CD8-positive, alpha-beta memory T cell (primary cell): ENCODE measurements at regions not wholly inside any gene's neighbourhood (a gene's known extent, or its start where the extent isn't known, plus 50 kb on each side); places are given as distances from the start of the nearest gene placed in this dataset.

ENCODE experiments used
- CTCF ChIA-PET: fragments of 350-600 bp; sonication (Branson Sonifier 250); formaldehyde crosslinking; loops from one replicate; lab custom pipeline; 2021; ENCODE audit warnings: antibody characterized with exemption; lab: Charles Lee
- POLR2A ChIA-PET: fragments of 350-600 bp; sonication (Branson Sonifier 250); formaldehyde crosslinking; loops from one replicate; lab custom pipeline; 2021; ENCODE audit warnings: antibody characterized with exemption; lab: Charles Lee
- DNase-seq, 5 donors: peaks; one replicate each; pipeline versions ENCODE4 v3.0.0 to v3.0.0-alpha.2; 2020 to 2022; ENCODE audit warnings: mixed read lengths in 1 of 5
- H3K27ac ChIP-seq: one replicate; pipeline ENCODE4 v1.7.0; 2013; ENCODE audit warnings: low read depth, mild to moderate bottlenecking, low read length, moderate library complexity
- H3K27me3 ChIP-seq: 2 replicates; pipeline ENCODE4 v1.7.0; 2013; ENCODE audit warnings: low read length, mild to moderate bottlenecking; ENCODE audit not compliant: insufficient read depth, poor library complexity, severe bottlenecking
- H3K36me3 ChIP-seq: 2 replicates; pipeline ENCODE4 v1.7.0; 2013; ENCODE audit warnings: mild to moderate bottlenecking, low read length, moderate library complexity; ENCODE audit not compliant: insufficient read depth
- H3K4me1 ChIP-seq: 2 replicates; pipeline ENCODE4 v1.7.0; 2013; ENCODE audit warnings: mild to moderate bottlenecking, low read length, moderate library complexity; ENCODE audit not compliant: insufficient read depth
- H3K4me3 ChIP-seq: 2 replicates; pipeline ENCODE4 v1.7.0; 2013; ENCODE audit warnings: mild to moderate bottlenecking, low read length
- H3K9me3 ChIP-seq: 2 replicates; pipeline ENCODE4 v1.7.0; 2013; ENCODE audit warnings: mild to moderate bottlenecking, low read length
- H3K27ac Mint-ChIP-seq, 8 donors: one replicate each; pipeline ENCODE4 v1.8.0; 2020 to 2021; ENCODE audit warnings: mixed read lengths in 8 of 8, mild to moderate bottlenecking in 6 of 8, inconsistent platforms in 3 of 8, moderate library complexity in 3 of 8
- H3K27me3 Mint-ChIP-seq, 2 donors: one replicate each; pipeline ENCODE4 v1.8.0; 2020 to 2021; ENCODE audit warnings: mixed read lengths in 2 of 2, mild to moderate bottlenecking in 1 of 2, moderate library complexity in 1 of 2
- H3K36me3 Mint-ChIP-seq, 3 donors: one replicate each; pipeline ENCODE4 v1.8.0; 2020 to 2021; ENCODE audit warnings: mixed read lengths in 3 of 3, inconsistent platforms in 1 of 3, mild to moderate bottlenecking in 1 of 3
- H3K4me1 Mint-ChIP-seq, 3 donors: one replicate each; pipeline ENCODE4 v1.8.0; 2020 to 2021; ENCODE audit warnings: mixed read lengths in 3 of 3, inconsistent platforms in 1 of 3, mild to moderate bottlenecking in 1 of 3
- H3K4me3 Mint-ChIP-seq, 7 donors: one replicate each; pipeline ENCODE4 v1.8.0; 2020 to 2021; ENCODE audit warnings: mixed read lengths in 7 of 7, mild to moderate bottlenecking in 6 of 7, moderate library complexity in 4 of 7, inconsistent platforms in 2 of 7
- H3K9me3 Mint-ChIP-seq, 5 donors: one replicate each; pipeline ENCODE4 v1.8.0; 2020 to 2022; ENCODE audit warnings: mixed read lengths in 5 of 5, mild to moderate bottlenecking in 3 of 5, moderate library complexity in 2 of 5, inconsistent platforms in 1 of 5

DNA sequence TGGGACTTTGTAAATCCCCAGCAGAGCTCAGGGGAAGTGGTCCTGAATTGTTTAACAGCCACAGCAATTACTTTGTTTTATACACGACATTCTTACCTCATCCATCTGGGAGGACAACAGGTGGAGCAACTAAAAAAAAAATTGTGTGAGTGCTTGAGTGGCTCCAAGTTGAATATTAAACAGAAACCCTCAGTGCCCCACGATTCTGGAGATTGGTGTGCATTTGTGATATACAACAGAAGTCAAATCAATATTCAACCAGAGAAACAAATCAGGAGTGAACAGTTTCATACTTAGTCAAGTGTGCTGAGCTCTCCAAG lies 204.8 kb downstream of the HAPSTR1 start:
- ChIA-PET CTCF (no interaction called here), POLR2A (no interaction called here)
- Mint-ChIP-seq H3K9me3 (peaks cover 0 to 16% (median 1%) of the 10 kb centered on the region in 5 donors), H3K4me3 (no peak overlapping the region), H3K27ac (no peak overlapping the region), H3K27me3 (peaks cover 0 to 2% of the 10 kb centered on the region in 2 donors), H3K4me1 (no peaks in the 10 kb centered on the region), H3K36me3 (no peaks in the 10 kb centered on the region)
- DNase-seq = no peak
- H3K9me3 ChIP-seq = no peaks in the 10 kb centered on the region
- H3K27me3 ChIP-seq = no peaks in the 10 kb centered on the region
- no peak overlapping the region for H3K4me3 ChIP-seq
- no peak overlapping the region for H3K27ac ChIP-seq
- H3K4me1 ChIP-seq = no peaks in the 10 kb centered on the region
- H3K36me3 ChIP-seq = no peaks in the 10 kb centered on the region

DNA sequence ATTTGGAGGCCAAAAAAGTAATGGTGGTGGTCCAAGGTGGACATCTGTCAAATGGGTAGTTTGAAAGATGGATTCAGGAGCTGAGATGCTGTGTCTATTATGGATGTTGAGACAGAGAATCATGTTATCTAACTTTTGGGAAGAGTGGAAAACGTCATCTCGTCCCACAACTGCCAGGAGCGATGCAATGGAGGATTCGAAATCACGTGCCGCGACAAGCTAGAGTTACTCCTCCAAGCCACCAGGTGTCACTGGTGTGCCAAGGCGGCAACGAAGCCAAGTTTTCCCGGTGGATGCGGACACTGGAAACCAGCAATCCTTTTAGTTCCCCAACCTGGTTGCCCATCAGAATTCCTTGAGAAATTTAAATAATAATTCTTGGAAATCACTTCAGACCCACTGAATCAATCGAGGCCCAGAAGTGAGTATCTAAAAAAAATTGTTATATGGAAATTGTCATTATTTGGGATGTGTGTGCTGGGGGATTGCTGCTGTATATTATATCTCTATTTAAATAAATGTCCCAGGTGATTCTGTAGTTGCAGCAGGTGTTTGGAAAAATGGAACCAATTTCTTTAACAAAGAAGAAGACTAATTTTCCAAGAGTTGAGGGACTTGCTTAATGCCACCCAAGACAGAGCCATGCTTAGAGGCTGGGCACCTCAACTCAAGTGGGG lies 206.1 kb downstream of the HAPSTR1 start:
- H3K27me3 ChIP-seq = no peaks in the 10 kb centered on the region
- H3K27me3 Mint-ChIP-seq = peaks cover 3 to 9% of the 10 kb centered on the region in 2 donors
- peak overlapping the region in 1 of 7 donors; percentile 59 for H3K4me3 Mint-ChIP-seq
- no peak overlapping the region for H3K4me3 ChIP-seq
- no peak overlapping the region for H3K27ac ChIP-seq
- H3K9me3 Mint-ChIP-seq = peaks cover 0 to 16% (median 1%) of the 10 kb centered on the region in 5 donors
- no peaks in the 10 kb centered on the region for H3K4me1 ChIP-seq
- no peaks in the 10 kb centered on the region for H3K9me3 ChIP-seq
- no peak overlapping the region for H3K27ac Mint-ChIP-seq
- CTCF ChIA-PET = no interaction called here
- DNase-seq = no peak
- POLR2A ChIA-PET = no interaction called here
- no peaks in the 10 kb centered on the region for H3K4me1 Mint-ChIP-seq
- H3K36me3 Mint-ChIP-seq = no peaks in the 10 kb centered on the region
- no peaks in the 10 kb centered on the region for H3K36me3 ChIP-seq

- H3K9me3 Mint-ChIP-seq = peaks cover 0 to 16% (median 9%) of the 10 kb centered on the region in 5 donors
These were observed 208.8 kb downstream of the HAPSTR1 start for GRCh38 chr16:9300252-9300651.

DNA sequence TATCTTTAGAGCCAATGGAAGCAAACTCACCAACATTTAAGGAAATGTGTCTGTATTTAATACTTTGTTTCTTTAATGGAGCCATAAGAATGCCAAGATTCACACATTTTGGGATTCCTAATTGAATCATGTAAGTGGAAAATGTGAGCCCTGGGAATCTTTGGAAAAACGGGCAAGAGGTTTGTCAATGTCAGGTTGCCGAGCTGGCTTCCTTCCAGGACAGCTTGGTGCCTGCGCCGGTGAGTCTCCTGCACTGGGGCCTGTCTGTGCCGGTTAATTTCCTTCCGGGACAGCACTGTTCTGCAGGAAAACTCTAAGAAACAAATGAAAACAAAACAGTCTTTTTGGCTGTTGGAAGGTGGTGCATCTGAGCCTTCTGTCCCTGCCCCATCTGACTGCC lies 210.6 kb downstream of the HAPSTR1 start:
- H3K27ac Mint-ChIP-seq = no peak overlapping the region
- peaks cover 0 to 14% (median 11%) of the 10 kb centered on the region in 5 donors for H3K9me3 Mint-ChIP-seq
- H3K27me3 Mint-ChIP-seq = peaks cover 3 to 9% of the 10 kb centered on the region in 2 donors
- POLR2A ChIA-PET = no interaction called here
- no peaks in the 10 kb centered on the region for H3K36me3 Mint-ChIP-seq
- no peak for DNase-seq
- Histone ChIP-seq H3K4me1 (no peaks in the 10 kb centered on the region), H3K36me3 (no peaks in the 10 kb centered on the region), H3K9me3 (no peaks in the 10 kb centered on the region), H3K4me3 (no peak overlapping the region), H3K27me3 (no peaks in the 10 kb centered on the region), H3K27ac (no peak overlapping the region)
- CTCF ChIA-PET = no interaction called here
- H3K4me1 Mint-ChIP-seq = no peaks in the 10 kb centered on the region
- no peak overlapping the region for H3K4me3 Mint-ChIP-seq

More at GRCh38 chr16:9300252-9300651, 208.8 kb downstream of the HAPSTR1 start:
- Mint-ChIP-seq H3K27me3 (peaks cover 3 to 9% of the 10 kb centered on the region in 2 donors), H3K27ac (no peak overlapping the region), H3K4me3 (no peak overlapping the region), H3K4me1 (no peaks in the 10 kb centered on the region), H3K36me3 (no peaks in the 10 kb centered on the region)
- no peaks in the 10 kb centered on the region for H3K36me3 ChIP-seq
- no peaks in the 10 kb centered on the region for H3K9me3 ChIP-seq
- no peak for DNase-seq
- no peak overlapping the region for H3K27ac ChIP-seq
- CTCF ChIA-PET = no interaction called here
- POLR2A ChIA-PET = no interaction called here
- H3K4me1 ChIP-seq = no peaks in the 10 kb centered on the region
- H3K4me3 ChIP-seq = no peak overlapping the region
- no peaks in the 10 kb centered on the region for H3K27me3 ChIP-seq

DNA sequence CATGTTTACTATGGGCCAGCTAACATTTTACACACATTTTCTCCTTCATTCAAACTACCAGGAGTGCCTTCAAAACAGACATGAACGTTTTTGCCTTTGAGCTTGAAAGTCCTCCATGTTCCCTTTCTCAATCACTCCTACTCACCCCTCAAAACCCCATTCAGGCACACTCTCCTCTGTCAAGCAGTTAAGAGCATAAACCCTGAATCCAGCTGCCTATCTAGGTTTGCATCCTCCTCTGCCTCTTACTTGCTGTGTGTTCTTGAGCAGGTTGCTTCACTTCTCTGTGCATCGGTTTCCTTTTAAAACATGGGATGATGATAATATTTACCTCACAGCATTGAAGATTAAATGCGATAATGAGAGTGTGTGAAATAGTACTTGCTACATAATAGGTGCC lies 215.3 kb downstream of the HAPSTR1 start:
- Mint-ChIP-seq H3K4me1 (no peaks in the 10 kb centered on the region), H3K36me3 (no peaks in the 10 kb centered on the region), H3K27ac (no peak overlapping the region), H3K9me3 (peaks cover 0 to 14% (median 7%) of the 10 kb centered on the region in 5 donors), H3K27me3 (peaks cover 3 to 5% of the 10 kb centered on the region in 2 donors), H3K4me3 (no peak overlapping the region)
- H3K9me3 ChIP-seq = no peaks in the 10 kb centered on the region
- POLR2A ChIA-PET = no interaction called here
- H3K27me3 ChIP-seq = no peaks in the 10 kb centered on the region
- H3K4me1 ChIP-seq = no peaks in the 10 kb centered on the region
- DNase-seq = no peak
- no peak overlapping the region for H3K4me3 ChIP-seq
- H3K27ac ChIP-seq = no peak overlapping the region
- no peaks in the 10 kb centered on the region for H3K36me3 ChIP-seq
- CTCF ChIA-PET = no interaction called here

GRCh38 chr16:9307446-9307845 lies 216.0 kb downstream of the HAPSTR1 start:
- H3K9me3 Mint-ChIP-seq = peaks cover 0 to 14% (median 6%) of the 10 kb centered on the region in 5 donors
- no peaks in the 10 kb centered on the region for H3K27me3 ChIP-seq
- DNase-seq = no peak
- no peaks in the 10 kb centered on the region for H3K4me1 ChIP-seq
- CTCF ChIA-PET = no interaction called here
- H3K27me3 Mint-ChIP-seq = peaks cover 2 to 3% of the 10 kb centered on the region in 2 donors
- no peak overlapping the region for H3K27ac Mint-ChIP-seq
- H3K9me3 ChIP-seq = no peaks in the 10 kb centered on the region
- no peak overlapping the region for H3K4me3 ChIP-seq
- no peak overlapping the region for H3K4me3 Mint-ChIP-seq
- no peaks in the 10 kb centered on the region for H3K4me1 Mint-ChIP-seq
- no peaks in the 10 kb centered on the region for H3K36me3 ChIP-seq
- no peaks in the 10 kb centered on the region for H3K36me3 Mint-ChIP-seq
- POLR2A ChIA-PET = no interaction called here
- H3K27ac ChIP-seq = no peak overlapping the region

DNA sequence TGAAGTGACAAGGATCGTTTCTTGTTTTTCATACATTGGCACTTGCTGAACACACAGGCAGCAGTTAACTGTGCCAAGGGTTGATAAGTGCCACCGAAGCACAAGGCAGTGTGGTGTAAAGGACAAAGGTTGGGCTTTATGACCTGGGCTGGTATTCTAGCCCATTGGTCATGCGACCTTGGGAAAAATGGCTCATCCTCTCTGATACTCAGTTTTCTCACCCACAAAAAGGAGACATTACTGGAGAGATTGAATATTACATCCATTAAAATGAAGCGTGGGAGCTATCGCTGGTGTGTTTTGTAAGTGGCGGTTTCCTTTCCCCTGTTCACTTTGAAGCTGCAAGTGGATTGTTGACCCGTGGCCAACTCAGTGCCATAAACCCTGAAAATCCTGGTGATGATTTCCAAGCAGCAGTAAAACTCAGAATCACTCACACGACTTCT lies 216.9 kb downstream of the HAPSTR1 start:
- Mint-ChIP-seq H3K36me3 (no peaks in the 10 kb centered on the region), H3K27ac (no peak overlapping the region), H3K4me1 (no peaks in the 10 kb centered on the region), H3K9me3 (peaks cover 0 to 11% (median 3%) of the 10 kb centered on the region in 5 donors), H3K4me3 (no peak overlapping the region), H3K27me3 (peaks cover 1 to 3% of the 10 kb centered on the region in 2 donors)
- ChIA-PET CTCF (no interaction called here), POLR2A (no interaction called here)
- no peak for DNase-seq
- H3K9me3 ChIP-seq = no peaks in the 10 kb centered on the region
- no peaks in the 10 kb centered on the region for H3K36me3 ChIP-seq
- H3K27me3 ChIP-seq = no peaks in the 10 kb centered on the region
- H3K4me3 ChIP-seq = no peak overlapping the region
- no peaks in the 10 kb centered on the region for H3K4me1 ChIP-seq
- H3K27ac ChIP-seq = no peak overlapping the region

DNA sequence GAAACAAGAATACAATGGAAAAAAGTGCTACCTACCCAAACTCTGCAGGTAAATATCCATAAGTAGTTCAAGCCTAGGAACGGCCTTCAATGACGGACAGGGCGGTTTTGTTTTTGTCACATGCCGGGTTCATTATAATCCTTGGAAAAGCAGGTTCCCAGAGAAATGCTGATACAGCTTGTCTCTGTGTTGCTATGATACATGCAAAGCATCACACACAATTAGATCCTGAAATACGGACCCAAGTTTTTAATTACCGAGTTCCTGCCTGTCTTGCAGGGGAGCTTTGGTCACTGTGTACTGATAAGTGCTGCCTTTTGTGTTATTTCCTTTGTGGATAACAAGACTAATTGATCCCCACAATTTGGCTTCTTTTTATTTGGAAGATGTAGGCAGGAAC lies 217.4 kb downstream of the HAPSTR1 start:
- H3K27me3 Mint-ChIP-seq = peaks cover 1 to 3% of the 10 kb centered on the region in 2 donors
- CTCF ChIA-PET = no interaction called here
- no peaks in the 10 kb centered on the region for H3K4me1 Mint-ChIP-seq

More for the DNA sequence above, 217.4 kb downstream of the HAPSTR1 start:
- Mint-ChIP-seq H3K4me3 (peak overlapping the region in 1 of 7 donors; percentile 36), H3K27ac (no peak overlapping the region), H3K9me3 (peaks cover 0 to 11% (median 3%) of the 10 kb centered on the region in 5 donors), H3K36me3 (no peaks in the 10 kb centered on the region)
- H3K9me3 ChIP-seq = no peaks in the 10 kb centered on the region
- POLR2A ChIA-PET = no interaction called here
- no peak overlapping the region for H3K4me3 ChIP-seq
- H3K27me3 ChIP-seq = no peaks in the 10 kb centered on the region
- no peak overlapping the region for H3K27ac ChIP-seq
- no peaks in the 10 kb centered on the region for H3K36me3 ChIP-seq
- no peaks in the 10 kb centered on the region for H3K4me1 ChIP-seq
- DNase-seq = no peak
